NOMO-1 treated with dmso at 0.1 percent for 144 hours (cell line): ENCODE measurements at regions not wholly inside any gene's neighbourhood (a gene's known extent, or its start where the extent isn't known, plus 50 kb on each side); places are given as distances from the start of the nearest gene placed in this dataset.

Experiments
- DNase-seq: peaks from one replicate; lab custom pipeline; 2025; ENCODE audit not compliant: unreplicated experiment; lab: John Stamatoyannopoulos, UW

DNA sequence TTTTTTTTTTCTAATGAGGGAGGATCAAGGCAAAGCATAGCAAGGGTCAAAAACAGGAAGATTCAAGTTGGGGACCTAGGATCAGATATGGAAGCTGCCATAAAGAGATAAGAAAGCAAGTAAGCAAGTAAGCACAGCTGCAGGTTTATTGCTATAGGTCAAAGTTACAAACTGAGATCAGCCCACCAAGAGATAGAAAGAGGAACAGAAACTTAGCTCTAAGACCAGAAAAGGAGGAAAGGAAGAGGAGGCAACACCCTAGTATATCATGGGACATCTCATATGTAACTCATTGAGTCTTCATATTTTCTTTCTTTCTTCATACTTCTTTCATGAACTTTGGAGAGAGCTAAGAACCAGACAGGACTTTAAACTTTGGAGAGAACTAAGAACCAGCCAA is 295.9 kb upstream of the CRIM1 start:
- peak; percentile 42 for DNase-seq

DNA sequence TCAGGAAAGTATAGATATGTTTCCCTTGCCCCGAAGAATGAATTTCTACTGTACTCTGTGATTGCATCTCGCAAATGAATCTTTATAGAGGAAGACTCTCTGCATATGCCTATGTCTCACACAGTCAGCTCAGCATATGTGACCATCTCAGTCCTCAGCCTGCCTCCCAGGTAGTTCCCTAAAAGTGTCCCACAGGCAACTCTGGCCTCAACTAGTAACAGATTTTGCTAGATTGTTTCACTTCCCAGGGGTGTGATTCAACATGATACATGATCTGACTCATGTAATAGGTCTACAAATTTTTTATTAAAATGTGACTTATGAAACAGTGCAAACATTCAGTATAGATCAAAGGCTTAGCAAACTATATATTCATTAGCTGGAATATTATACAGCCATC is 296.6 kb upstream of the CRIM1 start:
- DNase-seq, result no peak

DNA sequence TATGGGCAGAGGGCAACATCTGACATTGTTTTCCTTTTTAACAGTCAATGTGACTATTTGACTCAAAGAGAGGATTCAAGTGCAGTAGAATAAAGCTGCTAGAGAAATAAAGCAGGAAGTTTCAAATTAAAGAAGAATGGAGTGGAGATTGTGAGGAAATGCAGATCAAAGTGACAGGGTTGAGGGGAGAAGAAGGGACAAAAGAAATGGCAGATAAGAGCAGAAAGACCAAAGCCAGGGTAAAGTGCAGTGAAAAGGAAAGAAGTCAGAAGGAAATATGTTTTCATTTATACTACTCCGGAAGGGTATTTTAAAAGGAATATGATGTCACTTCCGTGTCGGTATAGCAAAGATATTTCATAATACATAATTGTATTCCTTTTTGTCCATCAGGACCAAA is 297.5 kb upstream of the CRIM1 start:
- DNase-seq, result no peak

DNA sequence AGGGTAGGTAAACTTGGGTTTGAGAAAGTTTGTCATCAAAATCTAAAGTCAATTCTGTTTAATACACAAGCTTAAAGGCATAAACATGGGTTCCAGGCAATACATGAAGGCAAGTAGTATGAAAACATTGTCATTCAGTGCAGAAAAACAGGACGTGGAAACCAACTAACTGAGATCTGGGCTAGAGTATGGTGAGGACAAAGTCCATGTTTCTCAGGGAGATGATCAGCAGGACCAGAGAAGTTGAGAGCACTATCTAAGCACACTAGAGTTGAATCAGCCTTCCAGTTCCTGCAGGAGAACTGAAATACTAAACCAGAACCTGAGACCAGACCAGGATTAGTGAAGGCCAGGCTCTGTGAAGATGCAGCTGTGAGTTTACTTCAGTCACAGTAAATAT is 302.8 kb upstream of the CRIM1 start:
- no peak for DNase-seq

DNA sequence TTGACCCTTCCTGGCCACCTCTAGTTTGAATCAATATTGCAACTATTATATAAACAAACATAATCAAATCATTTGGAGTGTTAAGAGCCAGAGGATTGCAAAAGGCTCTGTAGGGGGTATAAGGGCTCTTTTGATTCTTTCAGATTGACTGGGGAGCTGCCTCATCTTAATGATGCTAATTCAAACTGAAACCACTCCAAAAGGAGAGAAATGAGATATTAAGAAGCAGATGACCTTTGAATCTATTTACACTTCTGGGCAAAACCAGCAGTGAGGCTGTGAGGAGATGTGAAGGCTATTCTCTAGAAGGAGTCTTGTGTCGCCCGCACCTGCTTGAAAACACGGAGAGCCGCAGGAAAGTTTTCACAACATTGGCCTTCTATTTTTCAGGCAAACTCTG is 311.2 kb upstream of the CRIM1 start:
- DNase-seq, result no peak

DNA sequence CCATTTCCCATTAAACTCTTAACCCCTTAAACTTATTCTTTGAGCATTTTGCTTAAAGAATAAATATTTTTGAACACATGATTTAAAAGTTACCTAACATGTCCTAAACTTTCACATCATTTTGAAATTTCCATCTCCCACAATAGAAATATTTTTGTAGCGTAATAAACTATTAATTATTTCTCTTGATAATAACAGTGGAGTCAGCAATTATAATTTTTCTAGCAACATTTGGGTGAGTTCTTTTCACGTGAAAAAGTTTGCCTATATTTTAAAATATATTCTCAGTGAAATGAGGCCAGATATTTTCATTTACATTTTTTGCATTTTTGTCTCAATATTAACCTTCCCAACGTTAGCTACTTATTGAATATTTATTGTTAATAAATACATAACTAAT is 320.4 kb upstream of the CRIM1 start:
- no peak for DNase-seq

DNA sequence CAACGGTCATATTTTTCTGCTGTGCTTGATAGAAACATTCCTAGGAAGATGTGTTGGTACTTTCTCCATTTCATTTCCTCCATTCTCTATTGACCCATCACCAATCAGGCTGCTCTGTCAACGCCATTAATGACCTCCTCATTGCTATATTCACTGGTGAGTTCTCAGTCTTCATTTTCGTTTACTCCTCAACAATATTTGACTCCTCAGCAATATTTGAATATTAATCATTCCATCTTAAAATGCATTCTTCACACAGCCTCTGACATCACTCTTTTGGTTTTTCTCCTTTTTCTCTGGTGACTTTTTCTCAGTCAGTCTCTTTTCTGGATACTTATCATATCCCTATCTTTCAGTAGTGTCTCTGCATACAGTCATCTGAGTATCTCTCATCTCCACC is 323.5 kb upstream of the CRIM1 start:
- no peak for DNase-seq

DNA sequence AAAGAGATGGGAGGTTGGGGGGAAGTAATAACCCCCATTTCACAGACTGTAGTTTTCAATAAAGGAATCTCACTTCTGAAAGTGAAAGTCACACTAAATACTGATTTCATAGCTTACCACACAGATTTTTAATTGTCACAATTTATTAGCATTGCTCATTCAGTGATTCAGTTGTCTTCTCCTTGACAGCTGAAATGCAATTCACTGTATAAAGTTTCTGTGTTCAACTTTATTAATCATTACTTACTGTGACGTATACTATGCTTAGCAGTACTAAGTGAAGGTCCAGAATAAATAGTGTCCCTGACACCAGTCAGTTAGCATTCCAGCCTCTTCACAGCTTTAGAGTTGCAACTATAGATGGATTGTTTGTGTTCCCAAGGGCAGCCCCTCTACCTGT is 324.1 kb upstream of the CRIM1 start:
- no peak for DNase-seq

DNA sequence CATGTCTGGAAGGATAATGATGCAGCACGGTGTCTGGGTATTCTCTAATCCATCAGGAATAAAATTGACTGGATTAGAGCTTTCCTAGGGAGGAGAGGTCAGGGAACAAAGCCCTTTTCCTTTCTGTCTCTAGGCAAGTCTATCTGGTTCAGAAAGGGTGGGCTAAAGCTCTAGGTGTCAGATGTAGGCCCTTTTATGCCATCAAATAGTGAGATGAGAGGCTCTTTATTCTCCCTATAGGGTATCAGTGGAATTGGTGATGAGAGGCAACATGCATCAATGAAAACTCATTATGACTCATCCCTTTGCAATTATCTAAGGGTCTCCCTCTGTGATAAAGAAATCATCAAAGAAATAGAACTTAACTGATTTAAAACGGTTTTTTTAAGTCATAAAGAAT is 328.0 kb upstream of the CRIM1 start:
- DNase-seq, result no peak

DNA sequence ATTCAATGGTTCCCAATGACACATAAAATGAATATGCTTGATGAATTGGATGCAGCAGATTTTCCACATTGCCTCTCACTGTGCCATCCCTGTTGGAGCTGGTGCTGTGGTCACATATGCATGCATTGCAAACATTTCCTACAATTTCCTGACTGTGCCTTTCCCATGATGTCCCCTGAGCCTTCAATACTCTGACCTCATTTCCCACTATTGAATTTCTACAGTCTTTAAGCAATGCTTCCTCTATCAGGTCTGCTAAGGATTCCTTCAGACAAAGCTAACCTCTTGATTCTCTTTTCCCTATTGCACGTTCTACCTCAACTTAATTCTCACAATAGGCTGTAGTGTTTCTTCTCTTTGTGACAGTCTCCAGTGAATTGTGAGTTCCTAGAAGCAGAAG is 342.5 kb upstream of the CRIM1 start:
- no peak for DNase-seq

DNA sequence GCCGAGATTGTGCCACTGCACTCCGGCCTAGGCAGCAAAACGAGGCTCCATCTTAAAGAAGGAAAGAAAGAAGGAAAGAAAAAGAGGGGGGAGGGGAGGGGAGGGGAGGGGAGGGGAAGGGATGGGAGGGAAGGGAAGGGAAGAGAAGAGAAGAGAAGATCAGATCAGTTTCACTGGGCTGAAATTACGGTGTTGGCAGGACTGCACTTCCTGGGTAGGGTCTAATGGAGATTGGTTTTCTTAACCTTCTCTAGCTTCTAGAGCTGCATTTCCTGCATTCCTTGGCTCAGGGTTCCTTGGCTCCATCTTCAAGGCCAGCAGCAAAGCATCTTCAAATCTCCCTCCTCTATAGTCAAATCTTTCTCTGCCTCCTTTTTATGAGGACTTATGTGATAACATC is 349.1 kb upstream of the CRIM1 start:
- no peak for DNase-seq

DNA sequence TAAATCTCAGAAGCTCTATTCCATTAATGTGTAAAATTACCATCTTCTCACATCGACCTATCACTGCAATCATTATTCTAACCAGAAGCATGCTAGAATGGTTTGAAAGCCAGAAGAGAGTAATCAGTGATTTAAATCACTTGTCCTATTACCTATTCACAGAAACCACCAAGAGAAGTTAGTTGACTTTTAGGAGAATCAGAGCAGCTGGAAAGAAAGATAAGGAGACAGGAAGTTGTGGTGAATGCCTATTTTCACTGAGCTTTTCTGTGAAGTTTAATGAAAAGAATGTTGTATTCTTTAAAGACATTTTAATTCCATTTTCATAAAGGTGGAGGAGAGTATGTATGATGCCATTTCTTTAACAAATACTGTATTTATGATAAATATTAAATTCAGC is 352.6 kb upstream of the CRIM1 start:
- no peak for DNase-seq

DNA sequence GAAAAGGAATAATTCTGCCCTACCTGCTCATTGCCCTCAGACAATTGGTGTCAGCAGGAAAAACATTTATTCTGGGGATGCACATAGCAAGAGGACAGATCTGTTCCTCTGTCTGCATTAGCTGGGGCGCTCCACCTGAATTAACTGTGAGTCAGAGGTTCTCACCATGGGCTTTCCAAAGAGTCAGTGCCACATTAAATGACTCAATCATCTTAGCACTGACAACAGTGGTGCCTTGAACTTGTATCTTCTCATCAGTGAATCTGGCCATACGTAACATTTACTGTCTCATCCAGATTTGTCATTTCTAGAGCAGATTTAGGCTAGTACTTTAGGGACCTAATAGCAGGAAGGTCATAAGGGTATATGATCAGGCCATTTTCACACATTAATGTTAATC is 358.1 kb upstream of the CRIM1 start:
- no peak for DNase-seq

DNA sequence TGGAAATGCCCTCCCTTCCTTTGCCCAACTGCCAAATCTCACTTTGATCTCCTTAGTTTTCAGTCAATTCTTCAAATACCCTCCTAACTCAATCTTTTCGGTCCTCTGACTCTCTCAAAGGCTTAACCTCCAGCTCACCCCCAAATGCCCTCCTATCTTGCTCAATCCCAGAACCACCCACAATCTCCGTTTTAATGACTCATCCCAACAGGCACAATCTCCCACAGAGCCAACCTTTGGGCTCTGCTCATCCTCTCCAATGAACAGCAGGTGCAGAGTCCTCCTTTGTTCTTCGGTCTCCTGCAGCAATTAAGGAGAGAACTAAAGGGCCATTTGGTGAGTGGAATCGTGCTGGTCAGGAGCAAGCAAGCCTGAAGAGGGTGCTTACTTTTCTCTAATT is 366.1 kb upstream of the CRIM1 start:
- DNase-seq, result no peak

DNA sequence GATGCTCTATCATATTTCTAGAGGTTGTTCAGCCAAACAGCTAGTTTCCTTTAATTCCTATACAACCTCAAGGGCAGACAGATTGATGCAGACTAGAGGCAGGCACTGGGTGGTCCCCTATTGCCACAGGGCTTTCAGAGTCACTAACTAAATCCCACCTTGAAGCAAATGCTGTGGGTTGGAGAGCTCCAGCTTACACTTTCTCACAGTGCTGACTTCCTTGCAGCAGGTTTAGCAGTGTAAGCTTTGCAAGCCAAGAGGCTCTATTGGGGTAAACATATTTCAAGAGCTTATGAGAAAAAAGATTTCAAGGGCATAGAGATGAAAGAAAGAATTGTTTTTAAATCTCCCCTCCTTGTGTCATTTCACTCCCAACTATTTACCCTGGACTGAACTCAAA is 366.5 kb upstream of the CRIM1 start:
- no peak for DNase-seq

DNA sequence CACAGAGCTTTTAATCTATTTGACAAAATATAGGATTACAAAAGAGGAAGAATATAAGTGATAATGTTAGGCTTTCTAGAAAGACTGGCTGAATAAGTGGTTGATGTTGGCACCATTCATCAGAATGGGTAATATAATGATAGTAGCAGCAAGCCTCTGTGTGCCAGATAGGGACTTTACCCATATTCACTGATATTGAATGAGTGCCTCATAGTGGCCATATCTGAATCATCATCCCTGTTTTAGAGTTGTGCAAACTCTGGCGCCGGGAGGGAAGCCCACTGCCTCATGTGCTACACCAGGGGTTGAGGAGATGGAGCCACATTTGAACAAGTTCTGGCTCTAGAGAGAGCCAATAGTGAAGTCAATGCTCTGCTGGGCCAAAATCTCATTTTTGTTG is 368.7 kb upstream of the CRIM1 start:
- no peak for DNase-seq

DNA sequence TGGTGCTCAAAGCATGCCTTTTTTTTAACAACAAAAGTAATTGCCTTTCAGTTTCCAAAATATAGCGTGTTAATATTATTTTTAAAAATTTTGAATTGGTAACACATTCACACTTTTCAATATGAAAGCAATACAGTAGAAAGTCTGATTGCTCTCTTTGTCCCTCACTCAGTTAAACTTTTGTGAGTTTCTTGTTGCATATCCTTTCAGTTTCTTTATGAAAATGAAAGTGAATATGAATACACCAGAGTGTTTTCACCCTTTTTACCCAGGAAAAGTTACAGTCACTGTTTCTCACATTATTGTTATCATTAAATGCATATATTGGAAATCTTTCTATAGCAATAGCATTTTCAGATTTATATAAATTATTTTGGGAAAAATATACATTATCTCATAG is 377.4 kb upstream of the CRIM1 start:
- no peak for DNase-seq

DNA sequence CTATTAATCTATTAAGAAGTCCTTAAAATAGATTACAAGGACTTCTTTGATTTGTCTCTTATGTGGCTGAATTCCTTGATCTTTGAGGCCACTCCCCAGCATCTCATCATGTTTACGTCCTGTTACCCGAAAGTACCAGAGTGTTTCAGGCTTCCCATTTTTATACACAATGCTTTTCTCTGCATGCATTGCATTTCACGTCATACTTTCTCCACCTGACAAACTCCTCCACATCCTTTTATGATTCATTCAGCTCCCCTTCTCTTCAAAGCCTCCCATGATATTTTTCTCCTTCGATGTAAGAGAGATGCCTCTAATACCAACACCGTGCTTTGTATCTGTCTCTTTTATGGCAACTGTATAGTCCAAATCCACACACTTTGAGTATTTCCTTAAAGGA is 379.0 kb upstream of the CRIM1 start:
- DNase-seq, result no peak

DNA sequence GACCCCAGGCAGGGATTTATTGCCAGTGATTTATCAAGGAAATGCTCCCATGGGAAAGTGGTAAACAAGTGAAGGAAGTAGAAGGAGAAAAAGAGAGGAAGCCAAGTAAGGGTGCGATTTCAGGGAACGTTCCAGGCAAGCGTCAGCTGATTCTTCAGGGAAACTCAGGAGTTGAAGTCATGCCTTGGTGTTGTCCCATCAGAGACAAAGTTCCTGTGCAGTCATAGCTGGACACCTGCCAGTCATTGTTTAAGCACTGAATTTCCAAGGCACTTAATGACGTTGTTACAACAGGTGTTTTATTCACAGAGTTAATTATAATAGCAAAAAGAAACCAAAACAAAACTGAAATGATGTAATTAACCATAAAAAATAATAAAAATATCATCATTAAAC is 381.8 kb upstream of the CRIM1 start:
- DNase-seq, result no peak

DNA sequence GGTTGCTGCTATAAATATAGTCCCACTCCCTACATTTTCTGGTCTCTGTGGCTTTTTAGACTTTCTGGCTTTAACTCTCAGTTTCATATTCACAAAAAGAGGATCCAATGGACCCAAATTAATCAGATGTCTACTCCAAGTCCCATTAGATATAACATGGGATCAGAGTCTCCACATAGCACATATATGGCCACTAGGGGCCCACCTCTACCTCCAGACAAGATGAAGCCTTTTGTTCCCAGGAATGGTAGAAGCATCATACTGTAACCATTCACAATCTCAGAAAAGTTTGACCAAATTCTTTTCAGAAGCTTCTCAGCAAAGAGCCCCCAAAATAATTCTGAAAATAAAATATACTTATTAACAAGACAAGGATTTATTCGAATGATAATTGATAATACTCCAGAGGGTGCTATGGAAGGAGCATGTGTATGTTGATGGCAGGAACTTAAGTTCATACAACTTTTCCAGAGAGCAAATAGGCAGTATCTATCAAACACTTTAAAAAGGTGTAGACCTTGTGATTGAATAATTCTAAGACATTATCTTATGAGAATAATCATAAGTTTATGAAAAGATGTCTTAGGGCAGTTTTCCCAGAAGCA is 382.3 kb upstream of the CRIM1 start:
- DNase-seq, result no peak

DNA sequence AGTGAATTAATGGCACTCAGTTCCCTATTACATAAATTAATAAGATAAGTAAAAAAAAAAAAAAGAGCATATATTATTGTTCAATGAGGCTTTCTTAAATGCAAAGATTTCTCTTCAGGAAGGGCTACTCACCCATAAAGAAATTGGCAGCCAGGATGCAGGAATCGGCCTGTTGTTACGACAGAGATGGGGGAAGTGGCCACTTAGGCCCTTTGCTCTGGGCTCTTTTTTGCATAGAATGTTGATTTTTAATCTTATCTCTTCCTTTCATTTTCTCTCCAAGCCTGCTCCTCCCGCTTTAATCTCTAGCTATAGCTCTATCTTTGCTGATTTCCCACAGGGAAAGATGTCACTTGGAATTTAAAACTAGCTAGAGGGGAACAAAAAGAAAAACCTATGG is 391.8 kb upstream of the CRIM1 start:
- no peak for DNase-seq

DNA sequence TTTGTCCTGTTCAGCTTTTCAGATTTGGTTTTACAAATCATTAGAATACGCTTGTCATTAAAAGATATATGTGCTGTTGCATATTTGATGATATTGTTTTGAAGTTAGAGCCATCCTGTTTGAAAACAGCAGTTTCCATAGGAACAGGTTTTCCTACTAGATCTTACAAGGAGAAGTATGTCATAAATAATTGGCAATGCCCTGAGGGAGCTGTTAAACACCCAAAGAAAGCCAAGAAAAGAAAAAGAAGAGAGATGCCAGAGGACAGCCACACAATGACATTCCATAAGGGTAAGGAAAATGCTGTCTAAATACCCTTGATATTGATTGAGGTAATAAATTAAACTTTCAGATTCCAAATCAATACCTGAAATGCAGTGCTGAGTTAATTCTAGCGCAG is 392.2 kb upstream of the CRIM1 start:
- DNase-seq, result no peak

DNA sequence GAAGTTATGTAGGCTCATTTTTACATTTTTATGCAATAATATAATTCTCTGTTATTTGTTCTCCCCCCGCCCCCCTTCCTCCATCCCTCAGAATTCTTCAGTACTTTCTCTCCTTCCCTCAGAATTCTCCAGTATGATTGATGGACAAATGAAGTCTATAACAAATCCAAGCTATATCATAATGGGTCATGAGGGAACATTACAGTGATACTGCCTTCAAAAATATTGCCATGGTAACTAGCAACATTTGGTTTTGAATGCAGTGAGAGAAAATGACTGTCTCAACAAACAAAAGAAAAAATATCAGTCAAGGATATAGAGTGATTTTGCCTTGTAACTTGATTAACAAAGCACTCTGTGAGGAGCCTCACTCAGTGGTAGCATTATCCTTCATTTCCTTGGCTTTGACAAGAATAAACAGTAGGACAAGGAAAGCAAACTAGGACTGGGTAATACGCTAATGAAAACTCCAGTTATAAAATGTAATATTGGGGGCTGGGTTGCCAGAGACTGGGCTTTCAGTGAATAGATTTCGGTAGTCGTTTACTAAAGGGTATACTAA is 392.9 kb upstream of the CRIM1 start:
- no peak for DNase-seq

DNA sequence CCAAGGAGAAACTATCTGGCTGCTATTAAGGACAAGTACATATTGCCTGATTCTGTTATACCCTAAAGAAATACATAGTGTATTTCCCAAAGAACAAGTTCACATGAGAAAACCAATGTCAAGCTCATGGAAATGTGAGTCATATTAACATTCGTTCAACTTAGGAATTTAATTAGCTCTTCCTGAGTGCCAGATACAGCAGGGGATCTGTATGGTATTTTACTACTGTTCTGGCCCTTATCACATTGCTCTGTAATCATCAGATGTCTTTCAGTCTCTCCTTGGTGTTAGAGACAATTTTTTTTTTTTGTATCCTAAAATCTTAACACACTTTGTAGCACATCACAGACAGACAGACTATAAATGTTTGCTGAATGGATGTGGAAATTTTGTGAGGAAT is 395.0 kb upstream of the CRIM1 start:
- no peak for DNase-seq
